H1 (cell line): ENCODE measurements at regions not wholly inside any gene's neighbourhood (a gene's known extent, or its start where the extent isn't known, plus 50 kb on each side); places are given as distances from the start of the nearest gene placed in this dataset.

Source experiments
- CTCF ChIA-PET: fragments of 300-600 bp; sonication (Branson Sonifier 250); formaldehyde crosslinking; loops from one replicate; lab custom pipeline; 2021; ENCODE audit not compliant: partially characterized antibody; lab: Charles Lee
- POLR2A ChIA-PET: fragments of 300-600 bp; sonication (Branson Sonifier 250); formaldehyde crosslinking; loops from one replicate; lab custom pipeline; 2021; ENCODE audit warnings: inconsistent platforms; ENCODE audit not compliant: partially characterized antibody; lab: Charles Lee
- DNase-seq, 2 experiments: peaks; one replicate each; pipeline versions ENCODE4 v3.0.0 to v3.0.0-alpha.2; 2010 to 2022; ENCODE audit warnings: low spot score in 2 of 2, low read depth in 1 of 2, mixed read lengths in 1 of 2
- FAIRE-seq: peaks from 2 replicates; lab custom pipeline; 2011; peaks lifted over from hg19 to GRCh38; lab: Jason Lieb, UNC
- H2AFZ ChIP-seq: 2 replicates; pipeline ENCODE4 v1.8.1; 2012; ENCODE audit warnings: low read length, inconsistent platforms
- H2AK5ac ChIP-seq: 2 replicates; pipeline ENCODE4 v1.6.1; 2013; ENCODE audit warnings: low read depth, low read length
- H2BK120ac ChIP-seq: replicated peaks from 2 replicates; pipeline ENCODE3; 2013; ENCODE audit warnings: low read depth, low read length, inconsistent platforms
- H2BK12ac ChIP-seq: 2 replicates; pipeline ENCODE4 v1.6.1; 2013; ENCODE audit warnings: low read depth, low read length
- H2BK15ac ChIP-seq: 2 replicates; pipeline ENCODE4 v1.6.1; 2013; ENCODE audit warnings: low read length
- H2BK20ac ChIP-seq: 2 replicates; pipeline ENCODE4 v1.6.1; 2013; ENCODE audit warnings: low read length
- H2BK5ac ChIP-seq: 2 replicates; pipeline ENCODE4 v1.6.1; 2013; ENCODE audit warnings: low read depth, low read length
- H3K14ac ChIP-seq: 2 replicates; pipeline ENCODE4 v1.6.1; 2013; ENCODE audit warnings: inconsistent platforms; ENCODE audit not compliant: insufficient read length
- H3K18ac ChIP-seq: 2 replicates; pipeline ENCODE4 v1.6.1; 2013; ENCODE audit warnings: low read length; ENCODE audit errors: extremely low read depth
- H3K23ac ChIP-seq: 2 replicates; pipeline ENCODE4 v1.6.1; 2013; ENCODE audit warnings: inconsistent platforms; ENCODE audit not compliant: insufficient read length
- H3K23me2 ChIP-seq: 2 replicates; pipeline ENCODE4 v1.6.1; 2013; ENCODE audit warnings: low read depth, low read length
- H3K27ac ChIP-seq: 2 replicates; pipeline ENCODE4 v1.6.1; 2011; ENCODE audit warnings: low read depth, low read length, inconsistent platforms
- H3K27me3 ChIP-seq, 4 experiments: replicated peaks in 1 of 4; 1 replicate in 1 of 4; 2 replicates in 3 of 4; pipeline versions ENCODE4 v1.6.1 to v1.8.1; 2011 to 2013; ENCODE audit warnings: low read length in 3 of 4, mild to moderate bottlenecking in 3 of 4, inconsistent platforms in 2 of 4, mixed read lengths in 2 of 4, moderate library complexity in 1 of 4; ENCODE audit not compliant: control insufficient read depth in 3 of 4, insufficient read depth in 3 of 4; ENCODE audit errors: extremely low read depth in 1 of 4
- H3K36me3 ChIP-seq, 4 experiments: 2 replicates each; pipeline versions ENCODE4 v1.6.1 to v1.8.1; 2011 to 2013; ENCODE audit warnings: mild to moderate bottlenecking in 4 of 4, low read length in 3 of 4, moderate library complexity in 2 of 4, control low read depth in 1 of 4, inconsistent platforms in 1 of 4; ENCODE audit not compliant: insufficient read depth in 4 of 4, control insufficient read depth in 2 of 4
- H3K4ac ChIP-seq: replicated peaks from 2 replicates; pipeline ENCODE3; 2013; ENCODE audit warnings: low read length, low read depth, mixed read lengths, inconsistent platforms; ENCODE audit not compliant: insufficient read length
- H3K4me1 ChIP-seq, 4 experiments: replicated peaks in 1 of 4; 1 replicate in 1 of 4; 2 replicates in 3 of 4; pipeline versions ENCODE4 v1.6.1 to v1.8.1; 2011 to 2013; ENCODE audit warnings: low read length in 3 of 4, inconsistent platforms in 2 of 4, mixed read lengths in 1 of 4; ENCODE audit not compliant: insufficient read depth in 4 of 4, control insufficient read depth in 3 of 4
- H3K4me2 ChIP-seq, 2 experiments: 2 replicates each; pipeline versions ENCODE4 v1.6.1 to v1.8.1; 2011 to 2013; ENCODE audit warnings: low read depth in 2 of 2, low read length in 2 of 2, control low read depth in 1 of 2, inconsistent platforms in 1 of 2, mild to moderate bottlenecking in 1 of 2; ENCODE audit not compliant: insufficient read depth in 1 of 2
- H3K4me3 ChIP-seq, 4 experiments: fragments of 200-600, 300-600 bp in 1 of 4; sonication (generic), shearing (Covaris generic), sonication (Bioruptor Twin) in 1 of 4; 2 replicates each; pipeline versions ENCODE4 v1.5.1 to v1.8.1; 2011 to 2016; ENCODE audit warnings: low read length in 4 of 4, low read depth in 3 of 4, control low read depth in 2 of 4, inconsistent platforms in 2 of 4, mild to moderate bottlenecking in 2 of 4, mixed read lengths in 1 of 4, moderate library complexity in 1 of 4; ENCODE audit not compliant: insufficient read depth in 2 of 4; ENCODE audit errors: extremely low read depth in 1 of 4
- H3K56ac ChIP-seq: replicated peaks from 2 replicates; pipeline ENCODE3; 2013; ENCODE audit warnings: low read depth, mild to moderate bottlenecking, mixed read lengths, low read length, inconsistent platforms; ENCODE audit not compliant: insufficient read length
- H3K79me1 ChIP-seq: 2 replicates; pipeline ENCODE4 v1.6.1; 2013; ENCODE audit warnings: low read depth, low read length, control low read depth
- H3K79me2 ChIP-seq, 2 experiments: 2 replicates each; pipeline versions ENCODE4 v1.6.1 to v1.8.1; 2012 to 2013; ENCODE audit warnings: low read length in 2 of 2, mild to moderate bottlenecking in 2 of 2, inconsistent platforms in 1 of 2; ENCODE audit not compliant: insufficient read depth in 2 of 2, control insufficient read depth in 1 of 2
- H3K9ac ChIP-seq, 4 experiments: replicated peaks in 1 of 4; 1 replicate in 1 of 4; 2 replicates in 3 of 4; pipeline versions ENCODE4 v1.6.1 to v1.8.1; 2011 to 2013; ENCODE audit warnings: low read depth in 3 of 4, low read length in 3 of 4, control low read depth in 2 of 4, mild to moderate bottlenecking in 2 of 4, moderate library complexity in 2 of 4, inconsistent platforms in 1 of 4; ENCODE audit errors: extremely low read depth in 1 of 4
- H3K9me3 ChIP-seq, 2 experiments: 2 replicates each; pipeline versions ENCODE4 v1.6.1 to v1.8.1; 2012 to 2013; ENCODE audit warnings: mild to moderate bottlenecking in 2 of 2, moderate library complexity in 2 of 2, control low read depth in 1 of 2, inconsistent platforms in 1 of 2, low read depth in 1 of 2, low read length in 1 of 2, mixed read lengths in 1 of 2; ENCODE audit not compliant: insufficient read depth in 2 of 2
- H4K20me1 ChIP-seq, 2 experiments: replicated peaks in 1 of 2; 2 replicates each; pipeline versions ENCODE3 to v1.8.1; 2011 to 2013; ENCODE audit warnings: inconsistent platforms in 2 of 2, low read length in 2 of 2, mild to moderate bottlenecking in 1 of 2; ENCODE audit not compliant: insufficient read depth in 2 of 2, control insufficient read depth in 1 of 2
- H4K5ac ChIP-seq: 2 replicates; pipeline ENCODE4 v1.6.1; 2013; ENCODE audit warnings: low read length, low read depth, mixed read lengths, inconsistent platforms; ENCODE audit not compliant: insufficient read length
- H4K8ac ChIP-seq: 2 replicates; pipeline ENCODE4 v1.8.0; 2013; ENCODE audit warnings: mild to moderate bottlenecking, moderate library complexity, low read length, inconsistent platforms; ENCODE audit not compliant: insufficient read depth; ENCODE audit errors: extremely low read depth
- H4K91ac ChIP-seq: replicated peaks from 2 replicates; pipeline ENCODE3; 2013; ENCODE audit warnings: low read length, mixed read lengths, inconsistent platforms; ENCODE audit not compliant: insufficient read length
- CBX8 ChIP-seq: fragments of 300-800, 300-1000 bp; sonication (generic); IDR thresholded peaks from 2 replicates; pipeline ENCODE4 v1.7.1; 2016; ENCODE audit warnings: low read depth, low read length, borderline replicate concordance
- CTBP2 ChIP-seq: IDR thresholded peaks from 2 replicates; pipeline ENCODE4 v1.7.0; 2011; ENCODE audit warnings: borderline replicate concordance, mild to moderate bottlenecking, moderate library complexity, mixed read lengths, low read length; ENCODE audit not compliant: insufficient read depth, insufficient read length
- WGBS, 2 experiments: shearing (Covaris generic) in 1 of 2; methylation state at CpG; one replicate each; pipeline versions ENCODE4 v1.1.6 to v1.1.7; 2013 to 2015; ENCODE audit warnings: low lambda C conversion rate in 2 of 2, mixed read lengths in 2 of 2, inconsistent platforms in 1 of 2, low coverage in 1 of 2, missing lambda C conversion rate in 1 of 2; ENCODE audit not compliant: insufficient replicate concordance in 2 of 2, insufficient coverage in 1 of 2, insufficient read length in 1 of 2; ENCODE audit errors: extremely low coverage in 1 of 2, missing lambda C conversion rate in 1 of 2; 5-methylcytosine and 5-hydroxymethylcytosine counted together
- TF ChIP-seq, protein P1 (sequence below): IDR thresholded peaks from 2 replicates; pipeline ENCODE4 v1.6.1; 2011; ENCODE audit warnings: low read length, improper control_type of control experiment

GRCh38 chr6:6533176-6533575, 55.3 kb upstream of the LY86 start:
- Histone ChIP-seq H3K56ac (no peak overlapping the region), H2AFZ (no peak overlapping the region), H2BK15ac (no peak overlapping the region), H3K36me3 (no peaks in the 10 kb centered on the region), H2BK12ac (no peak overlapping the region), H3K4ac (no peak overlapping the region), H4K8ac (no peak overlapping the region), H2AK5ac (no peak overlapping the region), H3K27ac (no peak overlapping the region), H3K23me2 (no peaks in the 10 kb centered on the region), H3K4me2 (no peak overlapping the region), H2BK20ac (no peak overlapping the region)
- POLR2A ChIA-PET: interaction anchor here (2.2 kb wide), 1 partner anchor 13 kb away, joined by 6 read pairs; no protein-coding TSS in a partner anchor
- CTCF ChIA-PET: interaction anchor here (1.3 to 1.6 kb wide), 2 partner anchors 10 to 475 kb away, joined by 4 to 5 read pairs; no protein-coding TSS in a partner anchor
- TF ChIP-seq CBX8 (no peak), CTBP2 (no peak)
- TF ChIP-seq, protein P1, sequence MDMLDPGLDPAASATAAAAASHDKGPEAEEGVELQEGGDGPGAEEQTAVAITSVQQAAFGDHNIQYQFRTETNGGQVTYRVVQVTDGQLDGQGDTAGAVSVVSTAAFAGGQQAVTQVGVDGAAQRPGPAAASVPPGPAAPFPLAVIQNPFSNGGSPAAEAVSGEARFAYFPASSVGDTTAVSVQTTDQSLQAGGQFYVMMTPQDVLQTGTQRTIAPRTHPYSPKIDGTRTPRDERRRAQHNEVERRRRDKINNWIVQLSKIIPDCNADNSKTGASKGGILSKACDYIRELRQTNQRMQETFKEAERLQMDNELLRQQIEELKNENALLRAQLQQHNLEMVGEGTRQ: no peak
- TF ChIP-seq, all 59 proteins: peak for 0
- Histone ChIP-seq H3K4me1 (no peaks in the 10 kb centered on the region), H3K27me3 (peaks cover 0 to 1% (median 0%) of the 10 kb centered on the region in 4 experiments; a peak in 1 of 7 replicates), H3K79me2 (no peaks in the 10 kb centered on the region), H4K91ac (no peak overlapping the region), H3K23ac (no peak overlapping the region), H3K18ac (no peak overlapping the region), H3K14ac (no peak overlapping the region), H2BK5ac (no peak overlapping the region), H4K5ac (no peak overlapping the region), H4K20me1 (no peaks in the 10 kb centered on the region), H2BK120ac (no peak overlapping the region), H3K9ac (no peak overlapping the region), H3K9me3 (no peaks in the 10 kb centered on the region), H3K79me1 (no peaks in the 10 kb centered on the region), H3K4me3 (no peak overlapping the region)
- 93% methylated on average over 3 of the region's 3 CpGs; no CpG with 5 or more reads in 1 of the 2 experiments for WGBS, 2 experiments
- FAIRE-seq (no peak), DNase-seq (no peak)
